Suprapubic skin (tissue), 3 donors: ENCODE measurements at regions not wholly inside any gene's neighbourhood (a gene's known extent, or its start where the extent isn't known, plus 50 kb on each side); places are given as distances from the start of the nearest gene placed in this dataset.

Experiments
- CTCF ChIP-seq, 2 donors: fragments of 200-600 bp in 1 of 2; fragments of 450-650 bp in 1 of 2; sonication (generic) in 1 of 2; IDR thresholded peaks; one replicate each; pipeline ENCODE4 v1.5.1; 2016 to 2019; ENCODE audit warnings: antibody characterized with exemption in 2 of 2, mild to moderate bottlenecking in 1 of 2, moderate library complexity in 1 of 2
- POLR2A ChIP-seq, 2 donors: fragments of 450-650 bp; IDR thresholded peaks; one replicate each; pipeline ENCODE4 v1.6.1; 2017; ENCODE audit warnings: antibody characterized with exemption in 2 of 2, mild to moderate bottlenecking in 2 of 2, moderate library complexity in 2 of 2

- TF ChIP-seq CTCF (IDR thresholded peaks at IDR 0.05) (no peak), POLR2A (IDR thresholded peaks at IDR 0.05) (no peak)
Observed at GRCh38 chr5:18119156-18119785, 485.0 kb downstream of the TAF11L14 start.
